WTC11 (cell line): ENCODE measurements at regions not wholly inside any gene's neighbourhood (a gene's known extent, or its start where the extent isn't known, plus 50 kb on each side); places are given as distances from the start of the nearest gene placed in this dataset.
"Not testable (repeated sequence)": the region's sequence is repeated elsewhere in the genome, so short reads cannot be mapped to it uniquely, and the experiment has no call there.

Experiments used
- ATAC-seq: fragments of 200-7000 bp; cut with Tn5 transposase; 2 replicates; pipeline ENCODE4 v1.10.0; 2021; ENCODE audit warnings: mild to moderate bottlenecking, moderate library complexity
- CTCF ChIA-PET: fragments of 300-600 bp; sonication (Branson Sonifier 250); formaldehyde crosslinking; loops from one replicate; lab custom pipeline; 2021; ENCODE audit warnings: antibody characterized with exemption; lab: Charles Lee
- POLR2A ChIA-PET: fragments of 350-600 bp; sonication (Branson Sonifier 250); formaldehyde crosslinking; loops from one replicate; lab custom pipeline; 2021; ENCODE audit warnings: antibody characterized with exemption; lab: Charles Lee
- DNase-seq: peaks from one replicate; pipeline ENCODE4 v3.0.0; 2021; ENCODE audit warnings: low spot score
- H3K27ac Mint-ChIP-seq: 2 replicates; pipeline ENCODE4 v1.8.0; 2021; ENCODE audit warnings: mixed read lengths
- H3K27me3 Mint-ChIP-seq: 2 replicates; pipeline ENCODE4 v1.8.0; 2021; ENCODE audit warnings: low read depth, mild to moderate bottlenecking, moderate library complexity, mixed read lengths
- H3K36me3 Mint-ChIP-seq: 2 replicates; pipeline ENCODE4 v1.8.0; 2021; ENCODE audit warnings: mixed read lengths
- H3K4me1 Mint-ChIP-seq: 2 replicates; pipeline ENCODE4 v1.8.0; 2022; ENCODE audit warnings: mixed read lengths
- H3K4me3 Mint-ChIP-seq: 2 replicates; pipeline ENCODE4 v1.8.0; 2021; ENCODE audit warnings: mild to moderate bottlenecking, moderate library complexity, mixed read lengths
- H3K9me3 Mint-ChIP-seq: 2 replicates; pipeline ENCODE4 v1.8.0; 2021; ENCODE audit warnings: mixed read lengths
- NFE2L1 ChIP-seq: sonication (generic); formaldehyde crosslinking; IDR thresholded peaks from 2 replicates; pipeline ENCODE4 v1.8.1; 2023; ENCODE audit warnings: missing genetic modification reagents
- SMAD4 ChIP-seq: sonication (generic); formaldehyde crosslinking; IDR thresholded peaks from 2 replicates; pipeline ENCODE4 v1.8.0; 2022; ENCODE audit warnings: mild to moderate bottlenecking, missing genetic modification reagents
- ZNF232 ChIP-seq: sonication (generic); formaldehyde crosslinking; IDR thresholded peaks from 2 replicates; pipeline ENCODE4 v1.8.0; 2022; ENCODE audit warnings: mild to moderate bottlenecking, missing genetic modification reagents
- ZNF396 ChIP-seq: fragments of 250-450 bp; sonication (Bioruptor Pico); IDR thresholded peaks from 2 replicates; pipeline ENCODE4 v1.8.0; 2021; ENCODE audit warnings: mild to moderate bottlenecking, moderate library complexity, borderline replicate concordance
- TF ChIP-seq, protein P1 (sequence below): fragments of 200-600 bp; IDR thresholded peaks from 2 replicates; pipeline ENCODE4 v1.8.0; 2022; ENCODE audit warnings: antibody characterized with exemption
- TF ChIP-seq, protein P2 (sequence below): fragments of 250-450 bp; sonication (Bioruptor Pico); IDR thresholded peaks from 2 replicates; pipeline ENCODE4 v1.9.0; 2021; ENCODE audit warnings: mild to moderate bottlenecking

GRCh38 chrY:21705309-21705708 is 170.6 kb downstream of the RBMY1A1 start (continued):
- TF ChIP-seq, protein P1, sequence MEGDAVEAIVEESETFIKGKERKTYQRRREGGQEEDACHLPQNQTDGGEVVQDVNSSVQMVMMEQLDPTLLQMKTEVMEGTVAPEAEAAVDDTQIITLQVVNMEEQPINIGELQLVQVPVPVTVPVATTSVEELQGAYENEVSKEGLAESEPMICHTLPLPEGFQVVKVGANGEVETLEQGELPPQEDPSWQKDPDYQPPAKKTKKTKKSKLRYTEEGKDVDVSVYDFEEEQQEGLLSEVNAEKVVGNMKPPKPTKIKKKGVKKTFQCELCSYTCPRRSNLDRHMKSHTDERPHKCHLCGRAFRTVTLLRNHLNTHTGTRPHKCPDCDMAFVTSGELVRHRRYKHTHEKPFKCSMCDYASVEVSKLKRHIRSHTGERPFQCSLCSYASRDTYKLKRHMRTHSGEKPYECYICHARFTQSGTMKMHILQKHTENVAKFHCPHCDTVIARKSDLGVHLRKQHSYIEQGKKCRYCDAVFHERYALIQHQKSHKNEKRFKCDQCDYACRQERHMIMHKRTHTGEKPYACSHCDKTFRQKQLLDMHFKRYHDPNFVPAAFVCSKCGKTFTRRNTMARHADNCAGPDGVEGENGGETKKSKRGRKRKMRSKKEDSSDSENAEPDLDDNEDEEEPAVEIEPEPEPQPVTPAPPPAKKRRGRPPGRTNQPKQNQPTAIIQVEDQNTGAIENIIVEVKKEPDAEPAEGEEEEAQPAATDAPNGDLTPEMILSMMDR, result no peak
- TF ChIP-seq NFE2L1 (CRISPR knock-in tag) (no peak), ZNF232 (no peak), SMAD4 (no peak), ZNF396 (no peak)
- TF ChIP-seq, protein P2, sequence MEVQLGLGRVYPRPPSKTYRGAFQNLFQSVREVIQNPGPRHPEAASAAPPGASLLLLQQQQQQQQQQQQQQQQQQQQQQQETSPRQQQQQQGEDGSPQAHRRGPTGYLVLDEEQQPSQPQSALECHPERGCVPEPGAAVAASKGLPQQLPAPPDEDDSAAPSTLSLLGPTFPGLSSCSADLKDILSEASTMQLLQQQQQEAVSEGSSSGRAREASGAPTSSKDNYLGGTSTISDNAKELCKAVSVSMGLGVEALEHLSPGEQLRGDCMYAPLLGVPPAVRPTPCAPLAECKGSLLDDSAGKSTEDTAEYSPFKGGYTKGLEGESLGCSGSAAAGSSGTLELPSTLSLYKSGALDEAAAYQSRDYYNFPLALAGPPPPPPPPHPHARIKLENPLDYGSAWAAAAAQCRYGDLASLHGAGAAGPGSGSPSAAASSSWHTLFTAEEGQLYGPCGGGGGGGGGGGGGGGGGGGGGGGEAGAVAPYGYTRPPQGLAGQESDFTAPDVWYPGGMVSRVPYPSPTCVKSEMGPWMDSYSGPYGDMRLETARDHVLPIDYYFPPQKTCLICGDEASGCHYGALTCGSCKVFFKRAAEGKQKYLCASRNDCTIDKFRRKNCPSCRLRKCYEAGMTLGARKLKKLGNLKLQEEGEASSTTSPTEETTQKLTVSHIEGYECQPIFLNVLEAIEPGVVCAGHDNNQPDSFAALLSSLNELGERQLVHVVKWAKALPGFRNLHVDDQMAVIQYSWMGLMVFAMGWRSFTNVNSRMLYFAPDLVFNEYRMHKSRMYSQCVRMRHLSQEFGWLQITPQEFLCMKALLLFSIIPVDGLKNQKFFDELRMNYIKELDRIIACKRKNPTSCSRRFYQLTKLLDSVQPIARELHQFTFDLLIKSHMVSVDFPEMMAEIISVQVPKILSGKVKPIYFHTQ, result no peak
- TF ChIP-seq, all 79 proteins: peak for 0

- not testable (repeated sequence) for H3K27me3 Mint-ChIP-seq
- H3K9me3 Mint-ChIP-seq, result peaks cover 23% of the 10 kb centered on the region
Observed at GRCh38 chrY:21706611-21707010, 171.9 kb downstream of the RBMY1A1 start.

DNA sequence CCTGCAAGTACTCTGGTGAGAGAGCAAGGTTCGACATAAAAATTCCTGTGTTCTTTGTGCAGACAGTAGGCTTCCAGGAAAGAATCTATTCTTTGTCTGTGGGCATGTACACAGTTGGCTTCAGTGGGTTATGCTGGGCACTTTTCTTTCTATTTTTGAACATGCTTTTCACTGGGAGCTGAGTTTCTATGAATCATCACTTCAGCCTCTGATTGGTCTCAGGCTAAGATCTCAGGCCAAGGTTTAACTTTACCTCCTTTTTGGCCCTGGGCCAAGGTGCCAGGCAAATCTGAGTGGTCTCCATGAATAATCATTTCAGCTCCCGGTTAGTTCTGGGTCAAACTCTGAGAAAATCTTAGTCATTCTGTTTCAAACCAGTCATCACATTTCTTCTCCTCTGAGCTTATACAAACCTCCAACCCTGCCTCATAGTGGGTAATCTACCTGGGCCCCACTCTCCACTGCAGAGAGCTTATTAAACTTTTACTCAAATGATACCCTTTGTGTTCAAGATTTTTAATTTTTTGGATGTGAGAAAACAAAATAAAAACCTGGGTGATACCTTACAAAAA is 158.8 kb downstream of the RBMY1D start:
- H3K4me3 Mint-ChIP-seq, H3K9me3 Mint-ChIP-seq, DNase-seq, H3K4me1 Mint-ChIP-seq, POLR2A ChIA-PET, CTCF ChIA-PET, H3K27me3 Mint-ChIP-seq, H3K27ac Mint-ChIP-seq, ATAC-seq, H3K36me3 Mint-ChIP-seq: not testable (repeated sequence)

More at GRCh38 chrY:21706611-21707010, 171.9 kb downstream of the RBMY1A1 start:
- H3K27ac Mint-ChIP-seq, POLR2A ChIA-PET, H3K4me1 Mint-ChIP-seq, ATAC-seq, CTCF ChIA-PET, DNase-seq, H3K4me3 Mint-ChIP-seq: not testable (repeated sequence)
- H3K36me3 Mint-ChIP-seq, result peaks cover 16% of the 10 kb centered on the region

DNA sequence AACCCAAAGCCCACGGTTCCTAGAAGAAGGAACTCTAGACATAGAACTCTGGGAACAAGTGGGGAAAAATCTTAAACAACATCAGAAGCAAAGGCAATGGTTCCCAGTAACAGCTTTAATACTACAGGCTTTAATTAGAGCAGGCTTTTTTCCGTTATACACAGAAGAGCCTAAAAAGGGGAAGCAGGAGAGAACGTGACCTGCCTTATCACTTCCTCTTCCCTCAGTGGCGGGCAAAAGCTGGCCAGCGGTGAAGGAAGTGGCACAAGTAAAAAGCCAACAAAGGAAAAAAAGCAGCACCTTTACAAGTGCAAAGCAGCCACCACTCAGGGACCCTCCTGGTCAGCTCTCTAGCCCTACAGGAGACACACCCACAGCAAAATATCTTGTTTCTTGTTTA is 149.3 kb downstream of the RBMY1D start:
- POLR2A ChIA-PET, H3K27ac Mint-ChIP-seq, H3K9me3 Mint-ChIP-seq, DNase-seq, H3K36me3 Mint-ChIP-seq, H3K4me3 Mint-ChIP-seq, H3K4me1 Mint-ChIP-seq, ATAC-seq, H3K27me3 Mint-ChIP-seq, CTCF ChIA-PET: not testable (repeated sequence)

DNA sequence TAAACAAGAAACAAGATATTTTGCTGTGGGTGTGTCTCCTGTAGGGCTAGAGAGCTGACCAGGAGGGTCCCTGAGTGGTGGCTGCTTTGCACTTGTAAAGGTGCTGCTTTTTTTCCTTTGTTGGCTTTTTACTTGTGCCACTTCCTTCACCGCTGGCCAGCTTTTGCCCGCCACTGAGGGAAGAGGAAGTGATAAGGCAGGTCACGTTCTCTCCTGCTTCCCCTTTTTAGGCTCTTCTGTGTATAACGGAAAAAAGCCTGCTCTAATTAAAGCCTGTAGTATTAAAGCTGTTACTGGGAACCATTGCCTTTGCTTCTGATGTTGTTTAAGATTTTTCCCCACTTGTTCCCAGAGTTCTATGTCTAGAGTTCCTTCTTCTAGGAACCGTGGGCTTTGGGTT is 134.1 kb downstream of the RBMY1D start:
- DNase-seq, H3K9me3 Mint-ChIP-seq, H3K27me3 Mint-ChIP-seq, H3K27ac Mint-ChIP-seq, H3K36me3 Mint-ChIP-seq, POLR2A ChIA-PET, CTCF ChIA-PET, H3K4me1 Mint-ChIP-seq, ATAC-seq, H3K4me3 Mint-ChIP-seq: not testable (repeated sequence)

DNA sequence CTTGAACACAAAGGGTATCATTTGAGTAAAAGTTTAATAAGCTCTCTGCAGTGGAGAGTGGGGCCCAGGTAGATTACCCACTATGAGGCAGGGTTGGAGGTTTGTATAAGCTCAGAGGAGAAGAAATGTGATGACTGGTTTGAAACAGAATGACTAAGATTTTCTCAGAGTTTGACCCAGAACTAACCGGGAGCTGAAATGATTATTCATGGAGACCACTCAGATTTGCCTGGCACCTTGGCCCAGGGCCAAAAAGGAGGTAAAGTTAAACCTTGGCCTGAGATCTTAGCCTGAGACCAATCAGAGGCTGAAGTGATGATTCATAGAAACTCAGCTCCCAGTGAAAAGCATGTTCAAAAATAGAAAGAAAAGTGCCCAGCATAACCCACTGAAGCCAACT is 126.5 kb downstream of the RBMY1D start:
- H3K27ac Mint-ChIP-seq, DNase-seq, H3K4me3 Mint-ChIP-seq, ATAC-seq, CTCF ChIA-PET, H3K4me1 Mint-ChIP-seq, H3K36me3 Mint-ChIP-seq, POLR2A ChIA-PET, H3K9me3 Mint-ChIP-seq, H3K27me3 Mint-ChIP-seq: not testable (repeated sequence)

DNA sequence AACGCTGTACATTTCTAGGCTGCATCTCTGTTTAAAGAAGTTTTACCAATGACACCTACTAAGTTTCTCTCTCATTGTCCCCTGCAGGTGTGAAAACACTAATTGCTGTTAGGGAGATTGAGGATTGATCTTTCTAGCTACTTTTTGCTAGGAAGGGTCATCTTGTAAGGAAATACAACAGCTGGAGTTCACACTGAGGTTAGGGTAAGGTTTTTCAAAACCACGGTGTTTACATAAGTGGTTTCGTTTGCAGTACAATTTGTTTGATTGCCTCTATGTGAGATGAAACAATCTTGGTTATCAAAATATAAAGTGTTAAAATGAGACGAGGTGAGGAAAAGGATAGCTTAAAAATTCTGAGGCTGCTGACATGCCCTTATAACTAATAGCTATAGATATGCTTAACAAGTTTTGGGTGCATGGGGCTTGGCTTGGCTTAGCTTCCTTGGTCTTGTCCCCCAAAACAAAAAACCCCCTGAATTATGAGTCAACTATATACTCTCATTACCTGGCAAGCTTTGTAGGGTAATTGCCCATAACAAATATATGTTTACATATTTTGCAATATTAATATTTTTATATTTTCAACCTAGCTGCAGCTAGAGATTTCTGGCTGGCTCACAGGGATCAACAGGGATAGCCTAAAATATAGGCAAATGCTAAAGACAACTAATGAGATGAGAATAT is 112.0 kb downstream of the RBMY1D start:
- H3K4me3 Mint-ChIP-seq, H3K9me3 Mint-ChIP-seq, H3K27ac Mint-ChIP-seq, POLR2A ChIA-PET, H3K4me1 Mint-ChIP-seq, DNase-seq, ATAC-seq, H3K36me3 Mint-ChIP-seq, CTCF ChIA-PET, H3K27me3 Mint-ChIP-seq: not testable (repeated sequence)
